ENCODE measurements at regions not wholly inside any gene's neighbourhood (a gene's known extent, or its start where the extent isn't known, plus 50 kb on each side); places are given as distances from the start of the nearest gene placed in this dataset.
"Not testable (repeated sequence)": the region's sequence is repeated elsewhere in the genome, so short reads cannot be mapped to it uniquely, and the experiment has no call there.

- Histone ChIP-seq H3K4me3 (peak overlapping the region in 1 of 8 donors; percentile 42), H3K36me3 (no peaks in the 10 kb centered on the region), H3K27ac (peak overlapping the region; percentile 51 to 87 (median 82)), H3K27me3 (replicated peaks in 1 of 7) (peaks cover 0 to 9% (median 0%) of the 10 kb centered on the region in 7 donors), H3K9me3 (peaks cover 0 to 34% (median 21%) of the 10 kb centered on the region in 8 donors), H3K4me1 (peaks cover 0 to 39% (median 27%) of the 10 kb centered on the region in 6 donors)
- TF ChIP-seq POLR2A (IDR thresholded peaks at IDR 0.05), result no peak
- peak in 1 of 3 donors; percentile 31 for TF ChIP-seq POLR2AphosphoS5 (IDR thresholded peaks at IDR 0.05)
- no peak for TF ChIP-seq CTCF (IDR thresholded peaks at IDR 0.05 in 8 of 11, conservative IDR thresholded peaks at IDR 0.05 in 3 of 11)
- intact Hi-C loops (cut with DNase I; ENCODE audit: low total_unique reads), result no loop called here
- no peak for DNase-seq
- 30 to 52% (median 44%) methylated on average over 5 of the region's 5 CpGs for WGBS, 5 donors
Measured at GRCh38 chr1:221045842-221046831, 166.9 kb downstream of the HLX start.

- intact Hi-C loops (cut with DNase I; ENCODE audit: low total_unique reads); H3K4me3 ChIP-seq; H3K27ac ChIP-seq; H3K27me3 ChIP-seq (replicated peaks in 1 of 7); DNase-seq; H3K36me3 ChIP-seq: not testable (repeated sequence)
- peaks cover 0 to 29% (median 19%) of the 10 kb centered on the region in 6 donors for H3K4me1 ChIP-seq
- 59 to 70% (median 64%) methylated on average over 4 of the region's 4 CpGs for WGBS, 5 donors
- H3K9me3 ChIP-seq, result peaks cover 0 to 65% (median 38%) of the 10 kb centered on the region in 8 donors
Measured at GRCh38 chr1:221051391-221051790, 172.1 kb downstream of the HLX start.

- no peak for TF ChIP-seq CTCF (IDR thresholded peaks at IDR 0.05 in 8 of 11, conservative IDR thresholded peaks at IDR 0.05 in 3 of 11)
- no peak for TF ChIP-seq POLR2A (IDR thresholded peaks at IDR 0.05)
- TF ChIP-seq POLR2AphosphoS5 (IDR thresholded peaks at IDR 0.05), result no peak
- Histone ChIP-seq H3K9me3 (peaks cover 0 to 53% (median 35%) of the 10 kb centered on the region in 8 donors), H3K36me3 (no peaks in the 10 kb centered on the region), H3K27me3 (replicated peaks in 1 of 7) (no peaks in the 10 kb centered on the region), H3K27ac (no peak overlapping the region), H3K4me1 (peaks cover 0 to 7% (median 0%) of the 10 kb centered on the region in 6 donors), H3K4me3 (no peak overlapping the region)
- WGBS, 5 donors, result 63 to 90% (median 77%) methylated on average over 4 of the region's 4 CpGs
- intact Hi-C loops (cut with DNase I; ENCODE audit: low total_unique reads), result no loop called here
- DNase-seq, result no peak
Measured at GRCh38 chr1:221053889-221054288, 174.6 kb downstream of the HLX start.

- no peak for TF ChIP-seq POLR2A (IDR thresholded peaks at IDR 0.05)
- TF ChIP-seq CTCF (IDR thresholded peaks at IDR 0.05 in 8 of 11, conservative IDR thresholded peaks at IDR 0.05 in 3 of 11), result no peak
- TF ChIP-seq POLR2AphosphoS5 (IDR thresholded peaks at IDR 0.05), result no peak
- 24 to 38% (median 36%) methylated on average over 1 of the region's 1 CpG for WGBS, 5 donors
- H3K4me1 ChIP-seq, result peaks cover 0 to 7% (median 0%) of the 10 kb centered on the region in 6 donors
Measured at GRCh38 chr1:221059506-221059905, 180.3 kb downstream of the HLX start.

More at GRCh38 chr1:221059506-221059905, 180.3 kb downstream of the HLX start:
- no peak for DNase-seq
- intact Hi-C loops (cut with DNase I; ENCODE audit: low total_unique reads), result no loop called here
- H3K4me3 ChIP-seq, result no peak overlapping the region
- no peak overlapping the region for H3K27ac ChIP-seq
- H3K9me3 ChIP-seq, result peaks cover 0 to 10% (median 0%) of the 10 kb centered on the region in 8 donors
- H3K36me3 ChIP-seq, result no peaks in the 10 kb centered on the region
- no peaks in the 10 kb centered on the region for H3K27me3 ChIP-seq (replicated peaks in 1 of 7)

Data from spleen (tissue), 11 donors.